ENCODE measurements at regions not wholly inside any gene's neighbourhood (a gene's known extent, or its start where the extent isn't known, plus 50 kb on each side); places are given as distances from the start of the nearest gene placed in this dataset.

DNA sequence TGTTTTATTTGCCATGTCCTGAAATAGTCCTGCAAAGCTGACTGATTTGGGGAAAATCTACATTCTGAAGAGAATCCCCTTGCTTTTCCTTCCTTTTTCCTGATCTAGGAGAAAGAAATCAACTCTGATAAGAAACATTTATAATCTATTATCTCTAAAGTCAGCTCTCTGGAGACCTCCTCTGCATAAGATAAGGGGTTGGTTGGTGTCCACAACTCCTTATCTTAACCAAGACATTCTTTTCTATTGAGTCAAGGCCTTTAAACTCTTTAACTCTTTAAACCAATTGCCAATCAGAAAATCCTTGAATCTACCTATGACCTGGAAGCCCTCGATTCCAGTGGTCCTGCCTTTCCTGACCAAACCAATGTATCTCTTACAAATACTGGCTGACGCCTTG lies 373.6 kb upstream of the RASGEF1B start:
- no peak overlapping the region for H3K9ac ChIP-seq (ENCODE audit: low read length in 2 of 2)
- H3K4me1 ChIP-seq (ENCODE audit: control insufficient read depth, insufficient read depth, low read length) = no peaks in the 10 kb centered on the region
- H3K36me3 ChIP-seq (ENCODE audit: control insufficient read depth in 2 of 2, insufficient read depth in 2 of 2, low read length in 2 of 2) = no peaks in the 10 kb centered on the region
- no peaks in the 10 kb centered on the region for H3K27me3 ChIP-seq (ENCODE audit: control insufficient read depth in 1 of 2, insufficient read depth in 2 of 2, low read length in 2 of 2)
- no peak overlapping the region for H3K4me3 ChIP-seq (ENCODE audit: low read length in 2 of 2)
- no peak overlapping the region for H3K27ac ChIP-seq (ENCODE audit: low read length)
- no peaks in the 10 kb centered on the region for H3K9me3 ChIP-seq (ENCODE audit: control insufficient read depth in 2 of 2, low read length in 2 of 2)

GRCh38 chr4:81844717-81845116 lies 373.0 kb upstream of the RASGEF1B start:
- H3K4me3 ChIP-seq (ENCODE audit: low read length in 2 of 2) = no peak overlapping the region
- H3K9ac ChIP-seq (ENCODE audit: low read length in 2 of 2) = no peak overlapping the region
- no peaks in the 10 kb centered on the region for H3K27me3 ChIP-seq (ENCODE audit: control insufficient read depth in 1 of 2, insufficient read depth in 2 of 2, low read length in 2 of 2)
- H3K27ac ChIP-seq (ENCODE audit: low read length) = no peak overlapping the region
- H3K4me1 ChIP-seq (ENCODE audit: control insufficient read depth, insufficient read depth, low read length) = no peaks in the 10 kb centered on the region
- H3K9me3 ChIP-seq (ENCODE audit: control insufficient read depth in 2 of 2, low read length in 2 of 2) = no peaks in the 10 kb centered on the region
- no peaks in the 10 kb centered on the region for H3K36me3 ChIP-seq (ENCODE audit: control insufficient read depth in 2 of 2, insufficient read depth in 2 of 2, low read length in 2 of 2)

DNA sequence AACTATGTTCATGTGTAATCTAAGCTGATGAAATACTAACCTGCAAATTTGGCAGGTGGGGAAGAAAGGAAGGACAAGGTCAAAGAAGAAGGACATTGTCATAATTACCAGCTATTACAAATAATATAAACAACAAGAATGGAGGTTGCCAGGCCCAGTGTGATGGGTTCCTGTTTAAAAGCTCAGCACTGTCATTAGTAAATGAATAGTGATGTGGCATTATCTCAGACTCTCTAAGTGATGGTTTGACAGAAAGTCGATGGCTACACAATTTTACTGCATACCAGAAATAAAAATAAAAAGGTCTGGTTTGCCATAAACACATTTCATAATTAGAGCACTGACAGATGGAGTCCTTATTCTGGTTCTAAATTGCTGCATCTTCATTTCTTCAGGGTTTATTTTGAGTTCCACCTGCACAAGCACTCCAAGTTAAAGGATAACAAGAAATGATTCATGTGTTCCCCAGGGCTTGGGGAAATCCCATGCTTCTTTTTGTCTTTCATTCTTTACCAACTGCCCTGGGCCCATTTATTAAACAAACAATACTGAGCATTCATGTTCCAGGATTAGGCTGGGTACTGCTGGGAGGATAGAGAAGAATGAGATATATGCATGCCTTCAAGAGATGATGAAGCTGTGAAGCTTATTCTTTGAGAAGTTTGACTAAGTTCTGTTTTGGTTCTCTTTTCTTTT lies 367.8 kb upstream of the RASGEF1B start:
- H3K4me1 ChIP-seq (ENCODE audit: control insufficient read depth, insufficient read depth, low read length) = no peaks in the 10 kb centered on the region
- H3K9me3 ChIP-seq (ENCODE audit: control insufficient read depth in 2 of 2, low read length in 2 of 2) = no peaks in the 10 kb centered on the region
- no peaks in the 10 kb centered on the region for H3K36me3 ChIP-seq (ENCODE audit: control insufficient read depth in 2 of 2, insufficient read depth in 2 of 2, low read length in 2 of 2)
- no peaks in the 10 kb centered on the region for H3K27me3 ChIP-seq (ENCODE audit: control insufficient read depth in 1 of 2, insufficient read depth in 2 of 2, low read length in 2 of 2)
- no peak overlapping the region for H3K4me3 ChIP-seq (ENCODE audit: low read length in 2 of 2)
- no peak overlapping the region for H3K9ac ChIP-seq (ENCODE audit: low read length in 2 of 2)
- H3K27ac ChIP-seq (ENCODE audit: low read length) = no peak overlapping the region

DNA sequence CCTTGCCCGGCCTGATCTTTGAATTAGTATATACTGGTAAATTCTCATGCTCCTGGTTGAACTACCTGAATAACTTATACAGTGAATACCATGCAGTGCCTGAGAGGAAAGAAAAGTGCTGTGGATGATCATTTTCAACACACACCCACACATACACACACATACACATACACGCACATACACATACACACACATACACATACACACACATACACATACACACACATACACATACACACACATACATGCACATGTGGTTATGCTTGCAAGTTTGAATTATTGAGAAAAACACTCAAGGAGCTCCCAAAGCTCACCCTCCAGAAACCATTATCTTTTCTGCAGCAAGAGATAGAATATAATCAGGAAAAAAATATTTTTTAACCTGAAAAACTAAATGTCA lies 366.9 kb upstream of the RASGEF1B start:
- no peaks in the 10 kb centered on the region for H3K36me3 ChIP-seq (ENCODE audit: control insufficient read depth in 2 of 2, insufficient read depth in 2 of 2, low read length in 2 of 2)
- H3K27me3 ChIP-seq (ENCODE audit: control insufficient read depth in 1 of 2, insufficient read depth in 2 of 2, low read length in 2 of 2) = no peaks in the 10 kb centered on the region
- no peaks in the 10 kb centered on the region for H3K9me3 ChIP-seq (ENCODE audit: control insufficient read depth in 2 of 2, low read length in 2 of 2)
- no peak overlapping the region for H3K9ac ChIP-seq (ENCODE audit: low read length in 2 of 2)
- H3K27ac ChIP-seq (ENCODE audit: low read length) = no peak overlapping the region
- no peak overlapping the region for H3K4me3 ChIP-seq (ENCODE audit: low read length in 2 of 2)
- H3K4me1 ChIP-seq (ENCODE audit: control insufficient read depth, insufficient read depth, low read length) = no peaks in the 10 kb centered on the region

DNA sequence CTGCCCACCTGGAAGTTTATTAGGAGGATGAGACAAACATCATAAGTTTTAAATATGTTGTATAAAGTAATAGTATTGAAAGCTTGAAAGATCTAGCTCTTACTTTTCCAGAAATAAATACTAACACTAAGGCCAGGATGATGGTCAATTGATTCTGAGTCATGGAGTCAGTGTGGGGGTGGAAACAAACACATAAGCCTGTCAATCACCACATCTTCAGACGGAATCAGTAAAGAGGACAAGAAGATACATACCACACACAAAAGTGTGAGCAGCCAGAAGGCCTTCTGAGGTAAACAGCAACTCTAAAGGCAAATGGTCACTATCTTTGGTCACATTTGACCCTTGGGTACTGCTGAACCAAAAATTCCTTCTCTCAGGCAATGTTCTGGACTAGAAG lies 365.0 kb upstream of the RASGEF1B start:
- H3K9ac ChIP-seq (ENCODE audit: low read length in 2 of 2) = no peak overlapping the region
- no peak overlapping the region for H3K4me3 ChIP-seq (ENCODE audit: low read length in 2 of 2)
- H3K4me1 ChIP-seq (ENCODE audit: control insufficient read depth, insufficient read depth, low read length) = no peaks in the 10 kb centered on the region
- H3K27ac ChIP-seq (ENCODE audit: low read length) = no peak overlapping the region
- no peaks in the 10 kb centered on the region for H3K9me3 ChIP-seq (ENCODE audit: control insufficient read depth in 2 of 2, low read length in 2 of 2)
- no peaks in the 10 kb centered on the region for H3K36me3 ChIP-seq (ENCODE audit: control insufficient read depth in 2 of 2, insufficient read depth in 2 of 2, low read length in 2 of 2)
- no peaks in the 10 kb centered on the region for H3K27me3 ChIP-seq (ENCODE audit: control insufficient read depth in 1 of 2, insufficient read depth in 2 of 2, low read length in 2 of 2)

DNA sequence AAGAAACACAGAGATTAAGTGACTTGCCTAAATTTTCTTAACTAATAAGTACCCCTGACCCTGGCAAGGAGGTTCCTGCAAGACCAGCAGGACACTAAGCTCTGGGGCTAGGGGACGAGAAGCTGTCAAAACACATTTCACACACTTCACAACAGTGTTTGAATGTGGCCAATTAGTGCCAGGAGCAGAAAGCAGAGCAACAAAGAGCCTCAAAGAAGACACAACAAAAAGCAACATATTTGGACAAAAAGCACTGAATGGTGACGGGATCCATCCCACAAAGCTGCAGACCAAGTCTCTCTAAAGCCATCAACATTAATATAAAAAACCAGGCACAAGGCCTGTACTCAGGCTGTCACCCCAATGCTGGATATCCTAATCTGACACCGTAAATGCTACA lies 361.9 kb upstream of the RASGEF1B start:
- no peaks in the 10 kb centered on the region for H3K36me3 ChIP-seq (ENCODE audit: control insufficient read depth in 2 of 2, insufficient read depth in 2 of 2, low read length in 2 of 2)
- H3K4me1 ChIP-seq (ENCODE audit: control insufficient read depth, insufficient read depth, low read length) = no peaks in the 10 kb centered on the region
- H3K27ac ChIP-seq (ENCODE audit: low read length) = no peak overlapping the region
- no peak overlapping the region for H3K9ac ChIP-seq (ENCODE audit: low read length in 2 of 2)
- no peaks in the 10 kb centered on the region for H3K27me3 ChIP-seq (ENCODE audit: control insufficient read depth in 1 of 2, insufficient read depth in 2 of 2, low read length in 2 of 2)
- no peak overlapping the region for H3K4me3 ChIP-seq (ENCODE audit: low read length in 2 of 2)
- H3K9me3 ChIP-seq (ENCODE audit: control insufficient read depth in 2 of 2, low read length in 2 of 2) = no peaks in the 10 kb centered on the region

DNA sequence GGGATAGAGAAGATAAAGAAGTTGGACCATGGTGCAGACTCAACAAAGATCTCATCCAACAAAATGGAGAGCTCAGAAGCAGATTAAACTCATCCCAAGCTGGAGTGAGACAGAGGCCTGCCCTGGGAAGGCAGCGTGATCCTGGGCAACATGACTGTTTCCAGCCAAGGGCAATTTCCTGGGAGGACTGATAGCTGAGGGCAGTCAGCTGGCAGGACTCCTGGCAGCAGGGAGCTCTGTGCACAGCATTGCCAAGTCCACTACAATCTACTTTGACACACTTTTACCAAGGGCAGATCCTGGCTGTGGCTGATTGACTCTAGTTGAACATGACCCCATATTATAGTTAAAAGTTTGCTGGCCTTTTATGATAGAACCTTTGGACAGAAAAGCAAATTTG lies 357.3 kb upstream of the RASGEF1B start:
- Histone ChIP-seq H3K9ac (ENCODE audit: low read length in 2 of 2) (no peak overlapping the region), H3K27ac (ENCODE audit: low read length) (no peak overlapping the region), H3K27me3 (ENCODE audit: control insufficient read depth in 1 of 2, insufficient read depth in 2 of 2, low read length in 2 of 2) (no peaks in the 10 kb centered on the region), H3K4me3 (ENCODE audit: low read length in 2 of 2) (no peak overlapping the region), H3K36me3 (ENCODE audit: control insufficient read depth in 2 of 2, insufficient read depth in 2 of 2, low read length in 2 of 2) (no peaks in the 10 kb centered on the region), H3K9me3 (ENCODE audit: control insufficient read depth in 2 of 2, low read length in 2 of 2) (no peaks in the 10 kb centered on the region), H3K4me1 (ENCODE audit: control insufficient read depth, insufficient read depth, low read length) (no peaks in the 10 kb centered on the region)

- Histone ChIP-seq H3K9me3 (ENCODE audit: control insufficient read depth in 2 of 2, low read length in 2 of 2) (no peaks in the 10 kb centered on the region), H3K4me1 (ENCODE audit: control insufficient read depth, insufficient read depth, low read length) (no peaks in the 10 kb centered on the region), H3K27ac (ENCODE audit: low read length) (no peak overlapping the region), H3K27me3 (ENCODE audit: control insufficient read depth in 1 of 2, insufficient read depth in 2 of 2, low read length in 2 of 2) (no peaks in the 10 kb centered on the region), H3K4me3 (ENCODE audit: low read length in 2 of 2) (no peak overlapping the region), H3K36me3 (ENCODE audit: control insufficient read depth in 2 of 2, insufficient read depth in 2 of 2, low read length in 2 of 2) (no peaks in the 10 kb centered on the region), H3K9ac (ENCODE audit: low read length in 2 of 2) (no peak overlapping the region)
Observed at GRCh38 chr4:81827577-81828202, 356.0 kb upstream of the RASGEF1B start.

GRCh38 chr4:81826817-81827424 lies 355.2 kb upstream of the RASGEF1B start:
- Histone ChIP-seq H3K4me1 (ENCODE audit: control insufficient read depth, insufficient read depth, low read length) (no peaks in the 10 kb centered on the region), H3K27ac (ENCODE audit: low read length) (no peak overlapping the region), H3K27me3 (ENCODE audit: control insufficient read depth in 1 of 2, insufficient read depth in 2 of 2, low read length in 2 of 2) (no peaks in the 10 kb centered on the region), H3K4me3 (ENCODE audit: low read length in 2 of 2) (no peak overlapping the region), H3K9me3 (ENCODE audit: control insufficient read depth in 2 of 2, low read length in 2 of 2) (no peaks in the 10 kb centered on the region), H3K36me3 (ENCODE audit: control insufficient read depth in 2 of 2, insufficient read depth in 2 of 2, low read length in 2 of 2) (no peaks in the 10 kb centered on the region), H3K9ac (ENCODE audit: low read length in 2 of 2) (no peak overlapping the region)

- no peak overlapping the region for H3K4me3 ChIP-seq (ENCODE audit: low read length in 2 of 2)
Observed at GRCh38 chr4:81826335-81826734, 354.6 kb upstream of the RASGEF1B start.

GRCh38 chr4:81818385-81818920 lies 346.7 kb upstream of the RASGEF1B start:
- no peaks in the 10 kb centered on the region for H3K36me3 ChIP-seq (ENCODE audit: control insufficient read depth in 2 of 2, insufficient read depth in 2 of 2, low read length in 2 of 2)
- H3K9ac ChIP-seq (ENCODE audit: low read length in 2 of 2) = no peak overlapping the region
- H3K4me3 ChIP-seq (ENCODE audit: low read length in 2 of 2) = no peak overlapping the region
- no peaks in the 10 kb centered on the region for H3K9me3 ChIP-seq (ENCODE audit: control insufficient read depth in 2 of 2, low read length in 2 of 2)
- H3K4me1 ChIP-seq (ENCODE audit: control insufficient read depth, insufficient read depth, low read length) = no peaks in the 10 kb centered on the region
- no peaks in the 10 kb centered on the region for H3K27me3 ChIP-seq (ENCODE audit: control insufficient read depth in 1 of 2, insufficient read depth in 2 of 2, low read length in 2 of 2)
- no peak overlapping the region for H3K27ac ChIP-seq (ENCODE audit: low read length)

More at GRCh38 chr4:81826335-81826734, 354.6 kb upstream of the RASGEF1B start:
- H3K27me3 ChIP-seq (ENCODE audit: control insufficient read depth in 1 of 2, insufficient read depth in 2 of 2, low read length in 2 of 2) = no peaks in the 10 kb centered on the region
- no peak overlapping the region for H3K9ac ChIP-seq (ENCODE audit: low read length in 2 of 2)
- H3K27ac ChIP-seq (ENCODE audit: low read length) = no peak overlapping the region
- H3K4me1 ChIP-seq (ENCODE audit: control insufficient read depth, insufficient read depth, low read length) = no peaks in the 10 kb centered on the region
- no peaks in the 10 kb centered on the region for H3K36me3 ChIP-seq (ENCODE audit: control insufficient read depth in 2 of 2, insufficient read depth in 2 of 2, low read length in 2 of 2)
- no peaks in the 10 kb centered on the region for H3K9me3 ChIP-seq (ENCODE audit: control insufficient read depth in 2 of 2, low read length in 2 of 2)

All from stomach smooth muscle (tissue), 2 donors.